NCI-H774 (cell line): ENCODE measurements at regions not wholly inside any gene's neighbourhood (a gene's known extent, or its start where the extent isn't known, plus 50 kb on each side); places are given as distances from the start of the nearest gene placed in this dataset.

Experiments used
- DNase-seq: peaks from one replicate; lab custom pipeline; 2025; lab: John Stamatoyannopoulos, UW

GRCh38 chr18:60775978-60776377 is 403.4 kb upstream of the MC4R start:
- no peak for DNase-seq

GRCh38 chr18:60784161-60784560 is 411.6 kb upstream of the MC4R start:
- no peak for DNase-seq

GRCh38 chr18:60794802-60795201 is 422.2 kb upstream of the MC4R start:
- DNase-seq = no peak

- no peak for DNase-seq
Observed at GRCh38 chr18:60804415-60804814, 431.8 kb upstream of the MC4R start.

- no peak for DNase-seq
Observed at GRCh38 chr18:60809937-60810336, 437.4 kb upstream of the MC4R start.

GRCh38 chr18:60812921-60813320 is 440.3 kb upstream of the MC4R start:
- DNase-seq = no peak

- DNase-seq = no peak
Observed at GRCh38 chr18:60826346-60826745, 453.8 kb upstream of the MC4R start.

- DNase-seq = no peak
Observed at GRCh38 chr18:60831971-60832370, 459.4 kb upstream of the MC4R start.

- DNase-seq = no peak
Observed at GRCh38 chr18:60838677-60839076, 466.1 kb upstream of the MC4R start.

GRCh38 chr18:60846396-60846795 is 473.8 kb upstream of the MC4R start:
- DNase-seq = no peak

- no peak for DNase-seq
Observed at GRCh38 chr18:60847517-60847916, 474.9 kb upstream of the MC4R start.

GRCh38 chr18:60861575-60861974 is 471.7 kb upstream of the CDH20 start:
- DNase-seq = no peak

GRCh38 chr18:60862988-60863387 is 470.2 kb upstream of the CDH20 start:
- no peak for DNase-seq

- DNase-seq = no peak
Observed at GRCh38 chr18:60865801-60866200, 467.4 kb upstream of the CDH20 start.

- no peak for DNase-seq
Observed at GRCh38 chr18:60870261-60871153, 462.7 kb upstream of the CDH20 start.

- no peak for DNase-seq
Observed at GRCh38 chr18:60872434-60872833, 460.8 kb upstream of the CDH20 start.

- no peak for DNase-seq
Observed at GRCh38 chr18:60873708-60874107, 459.5 kb upstream of the CDH20 start.

GRCh38 chr18:60875957-60876507 is 457.2 kb upstream of the CDH20 start:
- no peak for DNase-seq

GRCh38 chr18:60880184-60880583 is 453.0 kb upstream of the CDH20 start:
- DNase-seq = no peak

- no peak for DNase-seq
Observed at GRCh38 chr18:60883587-60883986, 449.6 kb upstream of the CDH20 start.

- DNase-seq = no peak
Observed at GRCh38 chr18:60888071-60888624, 445.1 kb upstream of the CDH20 start.

GRCh38 chr18:60889442-60889841 is 443.8 kb upstream of the CDH20 start:
- no peak for DNase-seq

GRCh38 chr18:60891936-60892335 is 441.3 kb upstream of the CDH20 start:
- no peak for DNase-seq
